ENCODE measurements at regions not wholly inside any gene's neighbourhood (a gene's known extent, or its start where the extent isn't known, plus 50 kb on each side); places are given as distances from the start of the nearest gene placed in this dataset.

- H3K27ac Mint-ChIP-seq = no peak overlapping the region
- no peaks in the 10 kb centered on the region for H3K27me3 Mint-ChIP-seq
- H3K9me3 Mint-ChIP-seq = no peaks in the 10 kb centered on the region
- H3K4me1 Mint-ChIP-seq = no peaks in the 10 kb centered on the region
- no peak overlapping the region for H3K4me3 Mint-ChIP-seq
- H3K36me3 Mint-ChIP-seq = no peaks in the 10 kb centered on the region
Measured at GRCh38 chr14:51479584-51480325, 172.0 kb upstream of the FRMD6 start.

- Mint-ChIP-seq H3K4me1 (no peaks in the 10 kb centered on the region), H3K9me3 (no peaks in the 10 kb centered on the region), H3K27me3 (no peaks in the 10 kb centered on the region), H3K4me3 (no peak overlapping the region), H3K27ac (no peak overlapping the region), H3K36me3 (no peaks in the 10 kb centered on the region)
Measured at GRCh38 chr14:51481643-51482042, 170.1 kb upstream of the FRMD6 start.

- H3K4me1 Mint-ChIP-seq = no peaks in the 10 kb centered on the region
- no peaks in the 10 kb centered on the region for H3K27me3 Mint-ChIP-seq
- H3K27ac Mint-ChIP-seq = no peak overlapping the region
- H3K36me3 Mint-ChIP-seq = no peaks in the 10 kb centered on the region
- H3K9me3 Mint-ChIP-seq = no peaks in the 10 kb centered on the region
- no peak overlapping the region for H3K4me3 Mint-ChIP-seq
Measured at GRCh38 chr14:51482102-51482501, 169.6 kb upstream of the FRMD6 start.

- no peaks in the 10 kb centered on the region for H3K4me1 Mint-ChIP-seq
- H3K36me3 Mint-ChIP-seq = no peaks in the 10 kb centered on the region
- H3K27ac Mint-ChIP-seq = no peak overlapping the region
- no peaks in the 10 kb centered on the region for H3K27me3 Mint-ChIP-seq
- H3K4me3 Mint-ChIP-seq = no peak overlapping the region
- H3K9me3 Mint-ChIP-seq = no peaks in the 10 kb centered on the region
Measured at GRCh38 chr14:51484485-51484884, 167.2 kb upstream of the FRMD6 start.

- H3K4me3 Mint-ChIP-seq = no peak overlapping the region
- H3K4me1 Mint-ChIP-seq = no peaks in the 10 kb centered on the region
- no peaks in the 10 kb centered on the region for H3K9me3 Mint-ChIP-seq
- no peak overlapping the region for H3K27ac Mint-ChIP-seq
- H3K27me3 Mint-ChIP-seq = no peaks in the 10 kb centered on the region
- H3K36me3 Mint-ChIP-seq = no peaks in the 10 kb centered on the region
Measured at GRCh38 chr14:51485733-51486132, 166.0 kb upstream of the FRMD6 start.

- no peaks in the 10 kb centered on the region for H3K4me1 Mint-ChIP-seq
- H3K27ac Mint-ChIP-seq = no peak overlapping the region
- no peaks in the 10 kb centered on the region for H3K36me3 Mint-ChIP-seq
- peaks cover 1% of the 10 kb centered on the region for H3K27me3 Mint-ChIP-seq
- no peak overlapping the region for H3K4me3 Mint-ChIP-seq
- no peaks in the 10 kb centered on the region for H3K9me3 Mint-ChIP-seq
Measured at GRCh38 chr14:51487848-51488247, 163.9 kb upstream of the FRMD6 start.

- Mint-ChIP-seq H3K9me3 (peaks cover 0 to 2% (median 0%) of the 10 kb centered on the region in 3 donors), H3K36me3 (no peaks in the 10 kb centered on the region), H3K4me1 (no peaks in the 10 kb centered on the region)
Measured at GRCh38 chr14:51488569-51489220, 163.0 kb upstream of the FRMD6 start.

GRCh38 chr14:51490205-51490604 is 161.5 kb upstream of the FRMD6 start:
- Mint-ChIP-seq H3K4me1 (no peaks in the 10 kb centered on the region), H3K4me3 (no peak overlapping the region), H3K9me3 (peaks cover 0 to 4% (median 0%) of the 10 kb centered on the region in 3 donors), H3K27ac (no peak overlapping the region), H3K36me3 (no peaks in the 10 kb centered on the region), H3K27me3 (peaks cover 7% of the 10 kb centered on the region)

More at GRCh38 chr14:51488569-51489220, 163.0 kb upstream of the FRMD6 start:
- no peak overlapping the region for H3K4me3 Mint-ChIP-seq
- no peak overlapping the region for H3K27ac Mint-ChIP-seq
- peaks cover 2% of the 10 kb centered on the region for H3K27me3 Mint-ChIP-seq

- no peaks in the 10 kb centered on the region for H3K4me1 Mint-ChIP-seq
- H3K9me3 Mint-ChIP-seq = peaks cover 0 to 5% (median 3%) of the 10 kb centered on the region in 3 donors
- H3K4me3 Mint-ChIP-seq = no peak overlapping the region
- no peaks in the 10 kb centered on the region for H3K36me3 Mint-ChIP-seq
- H3K27me3 Mint-ChIP-seq = peaks cover 7% of the 10 kb centered on the region
- H3K27ac Mint-ChIP-seq = no peak overlapping the region
Measured at GRCh38 chr14:51491036-51491545, 160.6 kb upstream of the FRMD6 start.

GRCh38 chr14:51491776-51492175 is 159.9 kb upstream of the FRMD6 start:
- H3K27me3 Mint-ChIP-seq = peaks cover 7% of the 10 kb centered on the region

GRCh38 chr14:51495319-51495718 is 156.4 kb upstream of the FRMD6 start:
- Mint-ChIP-seq H3K9me3 (peaks cover 3 to 14% (median 7%) of the 10 kb centered on the region in 3 donors), H3K27me3 (peaks cover 7% of the 10 kb centered on the region), H3K27ac (no peak overlapping the region), H3K4me3 (no peak overlapping the region), H3K4me1 (no peaks in the 10 kb centered on the region), H3K36me3 (no peaks in the 10 kb centered on the region)

More at GRCh38 chr14:51491776-51492175, 159.9 kb upstream of the FRMD6 start:
- Mint-ChIP-seq H3K36me3 (no peaks in the 10 kb centered on the region), H3K4me3 (no peak overlapping the region), H3K9me3 (peaks cover 2 to 7% (median 6%) of the 10 kb centered on the region in 3 donors), H3K4me1 (no peaks in the 10 kb centered on the region), H3K27ac (no peak overlapping the region)

- Mint-ChIP-seq H3K36me3 (no peaks in the 10 kb centered on the region), H3K4me1 (no peaks in the 10 kb centered on the region), H3K9me3 (peaks cover 5 to 14% (median 9%) of the 10 kb centered on the region in 3 donors), H3K27ac (no peak overlapping the region), H3K4me3 (no peak overlapping the region), H3K27me3 (peaks cover 5% of the 10 kb centered on the region)
Measured at GRCh38 chr14:51498411-51499227, 153.1 kb upstream of the FRMD6 start.

- Mint-ChIP-seq H3K36me3 (peaks cover 1% of the 10 kb centered on the region), H3K4me1 (no peaks in the 10 kb centered on the region), H3K4me3 (no peak overlapping the region), H3K27me3 (peaks cover 2% of the 10 kb centered on the region), H3K9me3 (peaks cover 5 to 14% (median 5%) of the 10 kb centered on the region in 3 donors), H3K27ac (no peak overlapping the region)
Measured at GRCh38 chr14:51500776-51501175, 150.9 kb upstream of the FRMD6 start.

GRCh38 chr14:51501746-51502145 is 150.0 kb upstream of the FRMD6 start:
- Mint-ChIP-seq H3K9me3 (peaks cover 3 to 8% (median 4%) of the 10 kb centered on the region in 3 donors), H3K4me1 (no peaks in the 10 kb centered on the region), H3K27ac (no peak overlapping the region), H3K4me3 (no peak overlapping the region), H3K27me3 (peaks cover 3% of the 10 kb centered on the region), H3K36me3 (peaks cover 1% of the 10 kb centered on the region)

- H3K4me3 Mint-ChIP-seq = no peak overlapping the region
- peaks cover 9% of the 10 kb centered on the region for H3K27me3 Mint-ChIP-seq
Measured at GRCh38 chr14:51504669-51505068, 147.0 kb upstream of the FRMD6 start.

More at GRCh38 chr14:51504669-51505068, 147.0 kb upstream of the FRMD6 start:
- H3K36me3 Mint-ChIP-seq = peaks cover 3% of the 10 kb centered on the region
- peaks cover 0 to 3% (median 2%) of the 10 kb centered on the region in 3 donors for H3K9me3 Mint-ChIP-seq
- H3K27ac Mint-ChIP-seq = no peak overlapping the region
- peaks cover 0 to 2% (median 0%) of the 10 kb centered on the region in 3 donors for H3K4me1 Mint-ChIP-seq

All from IgD-negative memory B cell (primary cell).